H1 (cell line): ENCODE measurements at regions not wholly inside any gene's neighbourhood (a gene's known extent, or its start where the extent isn't known, plus 50 kb on each side); places are given as distances from the start of the nearest gene placed in this dataset.

Source experiments
- CHD2 ChIP-seq: IDR thresholded peaks from 2 replicates; pipeline ENCODE4 v1.6.1; 2012; ENCODE audit warnings: low read length, improper control_type of control experiment
- EGR1 ChIP-seq: IDR thresholded peaks from 2 replicates; pipeline ENCODE4 v1.6.1; 2011; ENCODE audit warnings: low read depth, low read length, borderline replicate concordance
- EZH2 ChIP-seq: fragments of 200-600 bp; sonication (generic); IDR thresholded peaks from 2 replicates; pipeline ENCODE4 v1.7.1; 2012; ENCODE audit warnings: low read depth, mild to moderate bottlenecking, moderate library complexity, low read length, inconsistent platforms; ENCODE audit not compliant: severe bottlenecking
- JUN ChIP-seq: IDR thresholded peaks from 2 replicates; pipeline ENCODE4 v1.6.1; 2011; ENCODE audit warnings: low read depth, mild to moderate bottlenecking, improper control_type of control experiment, low read length
- POLR2AphosphoS5 ChIP-seq: IDR thresholded peaks from 2 replicates; pipeline ENCODE4 v1.6.1; 2011; ENCODE audit warnings: low read depth, low read length
- RAD21 ChIP-seq, 2 experiments: IDR thresholded peaks in 1 of 2; conservative IDR thresholded peaks in 1 of 2; 2 replicates each; pipeline ENCODE4 v1.6.1; 2011; ENCODE audit warnings: low read depth in 2 of 2, low read length in 2 of 2, improper control_type of control experiment in 1 of 2, inconsistent platforms in 1 of 2, mild to moderate bottlenecking in 1 of 2, moderate library complexity in 1 of 2
- TF ChIP-seq, protein P1 (sequence below): fragments of 300-600 bp; sonication (generic); IDR thresholded peaks from 2 replicates; pipeline ENCODE4 v1.7.1; 2012; ENCODE audit warnings: low read length, moderate library complexity, mild to moderate bottlenecking, inconsistent platforms; ENCODE audit not compliant: insufficient replicate concordance
- TF ChIP-seq, protein P2 (sequence below), 3 experiments: IDR thresholded peaks; 1 replicate in 2 of 3; 2 replicates in 1 of 3; pipeline versions ENCODE4 v1.5.1 to v1.6.1; 2011; ENCODE audit warnings: low read length in 3 of 3, mild to moderate bottlenecking in 3 of 3, inconsistent platforms in 2 of 3, low read depth in 1 of 3, moderate library complexity in 1 of 3; ENCODE audit not compliant: insufficient read depth in 1 of 3; ENCODE audit errors: control extremely low read depth in 1 of 3

DNA sequence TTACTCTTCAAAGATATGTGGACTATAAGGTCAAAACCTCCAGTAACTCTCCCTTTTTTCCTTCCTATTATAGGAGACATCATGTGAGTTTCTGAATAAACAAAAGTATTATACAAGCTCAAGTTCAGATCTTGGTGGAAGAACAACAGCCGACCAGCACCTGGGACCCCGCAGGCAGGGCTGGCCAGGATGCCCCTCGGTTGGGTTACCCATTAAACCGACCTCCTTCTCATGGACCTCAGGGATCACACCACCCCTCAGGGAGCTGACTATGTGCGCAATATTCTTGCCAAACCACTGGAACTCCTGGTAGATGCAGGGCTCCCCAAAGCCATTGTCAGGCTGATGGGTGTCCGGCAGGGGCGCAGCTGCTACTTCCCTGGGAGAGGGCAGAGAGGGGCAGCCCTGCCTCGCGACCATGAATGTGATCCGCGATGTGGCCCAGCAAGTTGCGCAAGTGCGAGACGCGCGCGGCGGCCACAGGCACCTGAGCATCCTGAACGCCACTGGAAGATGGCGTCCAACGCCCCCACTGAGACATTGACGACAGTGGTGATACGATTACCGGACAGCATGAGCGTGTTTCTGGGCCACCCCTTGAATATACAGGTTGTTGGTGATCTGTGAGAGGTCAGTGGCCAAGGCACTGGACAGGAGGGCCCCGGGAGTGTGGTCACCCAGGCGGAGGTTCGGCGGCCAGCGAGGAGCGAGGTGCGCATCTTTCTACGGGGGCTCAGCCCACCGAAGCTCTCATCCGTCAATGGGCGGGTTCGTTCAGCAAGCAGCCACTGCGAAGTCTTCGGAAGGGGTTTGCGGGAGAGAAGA is 161.3 kb downstream of the IPMK start:
- TF ChIP-seq POLR2AphosphoS5 (no peak), EZH2 (no peak), JUN (no peak), RAD21 (IDR thresholded peaks at IDR 0.05 in 1 of 2, conservative IDR thresholded peaks at IDR 0.05 in 1 of 2; ENCODE audit: low read depth in 2 of 2, low read length in 2 of 2) (no peak), EGR1 (no peak), CHD2 (no peak)
- TF ChIP-seq, protein P1, sequence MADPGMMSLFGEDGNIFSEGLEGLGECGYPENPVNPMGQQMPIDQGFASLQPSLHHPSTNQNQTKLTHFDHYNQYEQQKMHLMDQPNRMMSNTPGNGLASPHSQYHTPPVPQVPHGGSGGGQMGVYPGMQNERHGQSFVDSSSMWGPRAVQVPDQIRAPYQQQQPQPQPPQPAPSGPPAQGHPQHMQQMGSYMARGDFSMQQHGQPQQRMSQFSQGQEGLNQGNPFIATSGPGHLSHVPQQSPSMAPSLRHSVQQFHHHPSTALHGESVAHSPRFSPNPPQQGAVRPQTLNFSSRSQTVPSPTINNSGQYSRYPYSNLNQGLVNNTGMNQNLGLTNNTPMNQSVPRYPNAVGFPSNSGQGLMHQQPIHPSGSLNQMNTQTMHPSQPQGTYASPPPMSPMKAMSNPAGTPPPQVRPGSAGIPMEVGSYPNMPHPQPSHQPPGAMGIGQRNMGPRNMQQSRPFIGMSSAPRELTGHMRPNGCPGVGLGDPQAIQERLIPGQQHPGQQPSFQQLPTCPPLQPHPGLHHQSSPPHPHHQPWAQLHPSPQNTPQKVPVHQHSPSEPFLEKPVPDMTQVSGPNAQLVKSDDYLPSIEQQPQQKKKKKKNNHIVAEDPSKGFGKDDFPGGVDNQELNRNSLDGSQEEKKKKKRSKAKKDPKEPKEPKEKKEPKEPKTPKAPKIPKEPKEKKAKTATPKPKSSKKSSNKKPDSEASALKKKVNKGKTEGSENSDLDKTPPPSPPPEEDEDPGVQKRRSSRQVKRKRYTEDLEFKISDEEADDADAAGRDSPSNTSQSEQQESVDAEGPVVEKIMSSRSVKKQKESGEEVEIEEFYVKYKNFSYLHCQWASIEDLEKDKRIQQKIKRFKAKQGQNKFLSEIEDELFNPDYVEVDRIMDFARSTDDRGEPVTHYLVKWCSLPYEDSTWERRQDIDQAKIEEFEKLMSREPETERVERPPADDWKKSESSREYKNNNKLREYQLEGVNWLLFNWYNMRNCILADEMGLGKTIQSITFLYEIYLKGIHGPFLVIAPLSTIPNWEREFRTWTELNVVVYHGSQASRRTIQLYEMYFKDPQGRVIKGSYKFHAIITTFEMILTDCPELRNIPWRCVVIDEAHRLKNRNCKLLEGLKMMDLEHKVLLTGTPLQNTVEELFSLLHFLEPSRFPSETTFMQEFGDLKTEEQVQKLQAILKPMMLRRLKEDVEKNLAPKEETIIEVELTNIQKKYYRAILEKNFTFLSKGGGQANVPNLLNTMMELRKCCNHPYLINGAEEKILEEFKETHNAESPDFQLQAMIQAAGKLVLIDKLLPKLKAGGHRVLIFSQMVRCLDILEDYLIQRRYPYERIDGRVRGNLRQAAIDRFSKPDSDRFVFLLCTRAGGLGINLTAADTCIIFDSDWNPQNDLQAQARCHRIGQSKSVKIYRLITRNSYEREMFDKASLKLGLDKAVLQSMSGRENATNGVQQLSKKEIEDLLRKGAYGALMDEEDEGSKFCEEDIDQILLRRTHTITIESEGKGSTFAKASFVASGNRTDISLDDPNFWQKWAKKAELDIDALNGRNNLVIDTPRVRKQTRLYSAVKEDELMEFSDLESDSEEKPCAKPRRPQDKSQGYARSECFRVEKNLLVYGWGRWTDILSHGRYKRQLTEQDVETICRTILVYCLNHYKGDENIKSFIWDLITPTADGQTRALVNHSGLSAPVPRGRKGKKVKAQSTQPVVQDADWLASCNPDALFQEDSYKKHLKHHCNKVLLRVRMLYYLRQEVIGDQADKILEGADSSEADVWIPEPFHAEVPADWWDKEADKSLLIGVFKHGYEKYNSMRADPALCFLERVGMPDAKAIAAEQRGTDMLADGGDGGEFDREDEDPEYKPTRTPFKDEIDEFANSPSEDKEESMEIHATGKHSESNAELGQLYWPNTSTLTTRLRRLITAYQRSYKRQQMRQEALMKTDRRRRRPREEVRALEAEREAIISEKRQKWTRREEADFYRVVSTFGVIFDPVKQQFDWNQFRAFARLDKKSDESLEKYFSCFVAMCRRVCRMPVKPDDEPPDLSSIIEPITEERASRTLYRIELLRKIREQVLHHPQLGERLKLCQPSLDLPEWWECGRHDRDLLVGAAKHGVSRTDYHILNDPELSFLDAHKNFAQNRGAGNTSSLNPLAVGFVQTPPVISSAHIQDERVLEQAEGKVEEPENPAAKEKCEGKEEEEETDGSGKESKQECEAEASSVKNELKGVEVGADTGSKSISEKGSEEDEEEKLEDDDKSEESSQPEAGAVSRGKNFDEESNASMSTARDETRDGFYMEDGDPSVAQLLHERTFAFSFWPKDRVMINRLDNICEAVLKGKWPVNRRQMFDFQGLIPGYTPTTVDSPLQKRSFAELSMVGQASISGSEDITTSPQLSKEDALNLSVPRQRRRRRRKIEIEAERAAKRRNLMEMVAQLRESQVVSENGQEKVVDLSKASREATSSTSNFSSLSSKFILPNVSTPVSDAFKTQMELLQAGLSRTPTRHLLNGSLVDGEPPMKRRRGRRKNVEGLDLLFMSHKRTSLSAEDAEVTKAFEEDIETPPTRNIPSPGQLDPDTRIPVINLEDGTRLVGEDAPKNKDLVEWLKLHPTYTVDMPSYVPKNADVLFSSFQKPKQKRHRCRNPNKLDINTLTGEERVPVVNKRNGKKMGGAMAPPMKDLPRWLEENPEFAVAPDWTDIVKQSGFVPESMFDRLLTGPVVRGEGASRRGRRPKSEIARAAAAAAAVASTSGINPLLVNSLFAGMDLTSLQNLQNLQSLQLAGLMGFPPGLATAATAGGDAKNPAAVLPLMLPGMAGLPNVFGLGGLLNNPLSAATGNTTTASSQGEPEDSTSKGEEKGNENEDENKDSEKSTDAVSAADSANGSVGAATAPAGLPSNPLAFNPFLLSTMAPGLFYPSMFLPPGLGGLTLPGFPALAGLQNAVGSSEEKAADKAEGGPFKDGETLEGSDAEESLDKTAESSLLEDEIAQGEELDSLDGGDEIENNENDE = no peak
- TF ChIP-seq, protein P2, sequence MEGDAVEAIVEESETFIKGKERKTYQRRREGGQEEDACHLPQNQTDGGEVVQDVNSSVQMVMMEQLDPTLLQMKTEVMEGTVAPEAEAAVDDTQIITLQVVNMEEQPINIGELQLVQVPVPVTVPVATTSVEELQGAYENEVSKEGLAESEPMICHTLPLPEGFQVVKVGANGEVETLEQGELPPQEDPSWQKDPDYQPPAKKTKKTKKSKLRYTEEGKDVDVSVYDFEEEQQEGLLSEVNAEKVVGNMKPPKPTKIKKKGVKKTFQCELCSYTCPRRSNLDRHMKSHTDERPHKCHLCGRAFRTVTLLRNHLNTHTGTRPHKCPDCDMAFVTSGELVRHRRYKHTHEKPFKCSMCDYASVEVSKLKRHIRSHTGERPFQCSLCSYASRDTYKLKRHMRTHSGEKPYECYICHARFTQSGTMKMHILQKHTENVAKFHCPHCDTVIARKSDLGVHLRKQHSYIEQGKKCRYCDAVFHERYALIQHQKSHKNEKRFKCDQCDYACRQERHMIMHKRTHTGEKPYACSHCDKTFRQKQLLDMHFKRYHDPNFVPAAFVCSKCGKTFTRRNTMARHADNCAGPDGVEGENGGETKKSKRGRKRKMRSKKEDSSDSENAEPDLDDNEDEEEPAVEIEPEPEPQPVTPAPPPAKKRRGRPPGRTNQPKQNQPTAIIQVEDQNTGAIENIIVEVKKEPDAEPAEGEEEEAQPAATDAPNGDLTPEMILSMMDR (IDR thresholded peaks at IDR 0.05; ENCODE audit: control extremely low read depth in 1 of 3, insufficient read depth in 1 of 3, low read depth in 1 of 3, low read length in 3 of 3) = no peak
